Astrocyte (in vitro differentiated cells and primary cell): ENCODE measurements at regions not wholly inside any gene's neighbourhood (a gene's known extent, or its start where the extent isn't known, plus 50 kb on each side); places are given as distances from the start of the nearest gene placed in this dataset.

Source experiments
- DNase-seq: peaks from one replicate; pipeline ENCODE4 v3.0.0-alpha.2; 2010; ENCODE audit warnings: low read depth
- FAIRE-seq: peaks from 2 replicates; lab custom pipeline; 2011; peaks lifted over from hg19 to GRCh38; lab: Jason Lieb, UNC
- H2AFZ ChIP-seq: 2 replicates; pipeline ENCODE4 v1.6.0; 2012; ENCODE audit warnings: low read depth, low read length, inconsistent platforms
- H3K27ac ChIP-seq: 2 replicates; pipeline ENCODE4 v1.5.1; 2011; ENCODE audit warnings: low read depth, low read length, inconsistent platforms
- H3K27me3 ChIP-seq: 2 replicates; pipeline ENCODE4 v1.6.0; 2011; ENCODE audit warnings: low read length, inconsistent platforms; ENCODE audit not compliant: insufficient read depth
- H3K36me3 ChIP-seq: 2 replicates; pipeline ENCODE4 v1.5.1; 2011; ENCODE audit warnings: low read length, inconsistent platforms; ENCODE audit not compliant: insufficient read depth
- H3K4me1 ChIP-seq: 2 replicates; pipeline ENCODE4 v1.5.1; 2011; ENCODE audit warnings: low read length, inconsistent platforms; ENCODE audit not compliant: insufficient read depth
- H3K4me2 ChIP-seq: 2 replicates; pipeline ENCODE4 v1.6.0; 2012; ENCODE audit warnings: low read length, inconsistent platforms
- H3K4me3 ChIP-seq: 2 replicates; pipeline ENCODE4 v1.5.1; 2011; ENCODE audit warnings: low read depth, mild to moderate bottlenecking, low read length, inconsistent platforms; ENCODE audit not compliant: insufficient read depth
- H3K79me2 ChIP-seq: 2 replicates; pipeline ENCODE4 v1.6.0; 2012; ENCODE audit warnings: mild to moderate bottlenecking, low read length, inconsistent platforms; ENCODE audit not compliant: insufficient read depth
- H3K9ac ChIP-seq: 2 replicates; pipeline ENCODE4 v1.6.0; 2012; ENCODE audit warnings: mild to moderate bottlenecking, low read length, inconsistent platforms
- H3K9me3 ChIP-seq: 2 replicates; pipeline ENCODE4 v1.5.1; 2012; ENCODE audit warnings: low read depth, mild to moderate bottlenecking, low read length, inconsistent platforms; ENCODE audit not compliant: insufficient read depth
- H4K20me1 ChIP-seq: 2 replicates; pipeline ENCODE4 v1.6.0; 2012; ENCODE audit warnings: low read length, inconsistent platforms; ENCODE audit not compliant: insufficient read depth
- H3K27ac Mint-ChIP-seq: one replicate; pipeline ENCODE4 v1.8.0; 2021; ENCODE audit warnings: mild to moderate bottlenecking, mixed read lengths; ENCODE audit not compliant: unreplicated experiment
- H3K27me3 Mint-ChIP-seq: one replicate; pipeline ENCODE4 v1.8.0; 2021; ENCODE audit warnings: low read depth, mixed read lengths; ENCODE audit not compliant: unreplicated experiment
- H3K36me3 Mint-ChIP-seq: one replicate; pipeline ENCODE4 v1.8.0; 2021; ENCODE audit warnings: low read depth, mixed read lengths; ENCODE audit not compliant: unreplicated experiment
- H3K4me1 Mint-ChIP-seq: one replicate; pipeline ENCODE4 v1.8.0; 2021; ENCODE audit warnings: low read depth, mixed read lengths; ENCODE audit not compliant: unreplicated experiment
- H3K4me3 Mint-ChIP-seq: one replicate; pipeline ENCODE4 v1.8.0; 2021; ENCODE audit warnings: mild to moderate bottlenecking, moderate library complexity, mixed read lengths; ENCODE audit not compliant: unreplicated experiment
- H3K9me3 Mint-ChIP-seq: one replicate; pipeline ENCODE4 v1.8.0; 2021; ENCODE audit warnings: mild to moderate bottlenecking, mixed read lengths; ENCODE audit not compliant: unreplicated experiment
- EZH2 ChIP-seq: IDR thresholded peaks from 2 replicates; pipeline ENCODE4 v1.6.1; 2012; ENCODE audit warnings: mild to moderate bottlenecking, low read length, inconsistent platforms; ENCODE audit not compliant: insufficient read depth
- TF ChIP-seq, protein P1 (sequence below): IDR thresholded peaks from 2 replicates; pipeline ENCODE4 v1.5.1; 2011; ENCODE audit warnings: low read depth, mild to moderate bottlenecking, inconsistent platforms, low read length, moderate library complexity; ENCODE audit not compliant: insufficient read depth

DNA sequence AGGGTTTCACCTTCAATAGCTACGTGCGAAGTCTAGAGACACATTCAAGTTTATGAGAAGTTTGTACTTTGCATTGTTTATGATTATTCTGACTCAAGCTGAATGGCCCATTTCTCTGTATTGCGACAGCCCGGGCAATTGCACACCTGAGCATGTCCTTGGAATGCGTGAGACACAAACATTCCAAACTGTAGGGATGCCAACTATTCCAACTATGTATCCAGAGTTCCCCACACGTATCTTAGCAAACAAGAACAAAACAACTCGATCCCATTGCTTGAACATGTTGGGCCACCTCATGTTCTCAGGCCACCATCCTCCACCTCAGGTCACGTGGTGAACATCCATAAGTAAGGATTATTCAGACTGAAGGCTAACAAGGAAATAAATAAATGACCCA is 51.4 kb upstream of the EGFR start:
- Mint-ChIP-seq H3K4me1 (peaks cover 5% of the 10 kb centered on the region), H3K4me3 (no peak overlapping the region), H3K27ac (peak overlapping the region; percentile 82), H3K9me3 (peaks cover 2% of the 10 kb centered on the region), H3K36me3 (peaks cover 2% of the 10 kb centered on the region), H3K27me3 (no peaks in the 10 kb centered on the region)
- peaks cover 5% of the 10 kb centered on the region for H3K4me1 ChIP-seq
- H3K27ac ChIP-seq = no peak overlapping the region
- no peak overlapping the region for H2AFZ ChIP-seq
- no peak overlapping the region for H3K9ac ChIP-seq
- no peaks in the 10 kb centered on the region for H3K79me2 ChIP-seq
- DNase-seq (peak; percentile 34), FAIRE-seq (no peak)
- TF ChIP-seq, protein P1, sequence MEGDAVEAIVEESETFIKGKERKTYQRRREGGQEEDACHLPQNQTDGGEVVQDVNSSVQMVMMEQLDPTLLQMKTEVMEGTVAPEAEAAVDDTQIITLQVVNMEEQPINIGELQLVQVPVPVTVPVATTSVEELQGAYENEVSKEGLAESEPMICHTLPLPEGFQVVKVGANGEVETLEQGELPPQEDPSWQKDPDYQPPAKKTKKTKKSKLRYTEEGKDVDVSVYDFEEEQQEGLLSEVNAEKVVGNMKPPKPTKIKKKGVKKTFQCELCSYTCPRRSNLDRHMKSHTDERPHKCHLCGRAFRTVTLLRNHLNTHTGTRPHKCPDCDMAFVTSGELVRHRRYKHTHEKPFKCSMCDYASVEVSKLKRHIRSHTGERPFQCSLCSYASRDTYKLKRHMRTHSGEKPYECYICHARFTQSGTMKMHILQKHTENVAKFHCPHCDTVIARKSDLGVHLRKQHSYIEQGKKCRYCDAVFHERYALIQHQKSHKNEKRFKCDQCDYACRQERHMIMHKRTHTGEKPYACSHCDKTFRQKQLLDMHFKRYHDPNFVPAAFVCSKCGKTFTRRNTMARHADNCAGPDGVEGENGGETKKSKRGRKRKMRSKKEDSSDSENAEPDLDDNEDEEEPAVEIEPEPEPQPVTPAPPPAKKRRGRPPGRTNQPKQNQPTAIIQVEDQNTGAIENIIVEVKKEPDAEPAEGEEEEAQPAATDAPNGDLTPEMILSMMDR = no peak
- TF ChIP-seq EZH2 = no peak
- H3K36me3 ChIP-seq = no peaks in the 10 kb centered on the region
- no peaks in the 10 kb centered on the region for H3K9me3 ChIP-seq
- no peak overlapping the region for H3K4me2 ChIP-seq
- H3K27me3 ChIP-seq = no peaks in the 10 kb centered on the region
- H3K4me3 ChIP-seq = no peak overlapping the region
- no peaks in the 10 kb centered on the region for H4K20me1 ChIP-seq

DNA sequence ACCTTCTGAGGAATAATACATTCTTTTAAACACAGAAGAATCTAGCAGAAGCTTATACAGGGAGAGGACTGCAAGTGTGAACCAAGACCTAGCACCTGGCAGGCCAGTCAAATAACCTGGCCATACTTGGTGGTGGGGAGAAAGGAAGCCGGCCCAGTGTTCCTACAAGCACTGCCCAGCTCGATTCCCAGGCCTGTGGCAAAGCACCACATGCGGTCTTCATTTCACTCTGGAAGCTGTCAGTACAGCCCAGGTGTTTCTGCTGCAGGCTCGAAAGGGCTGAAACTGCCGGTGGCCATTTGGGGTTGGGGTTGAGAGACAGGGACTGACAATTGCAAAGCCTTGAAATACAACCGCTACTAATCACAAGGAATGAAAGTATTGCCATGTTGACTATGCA is 50.8 kb upstream of the EGFR start:
- Histone ChIP-seq H3K9me3 (no peaks in the 10 kb centered on the region), H3K4me3 (no peak overlapping the region), H3K27me3 (no peaks in the 10 kb centered on the region), H3K4me2 (no peak overlapping the region), H3K4me1 (peaks cover 5% of the 10 kb centered on the region), H3K36me3 (no peaks in the 10 kb centered on the region), H3K27ac (no peak overlapping the region), H2AFZ (no peak overlapping the region), H3K79me2 (no peaks in the 10 kb centered on the region), H3K9ac (no peak overlapping the region), H4K20me1 (no peaks in the 10 kb centered on the region)
- H3K4me3 Mint-ChIP-seq = no peak overlapping the region
- peaks cover 3% of the 10 kb centered on the region for H3K9me3 Mint-ChIP-seq
- H3K4me1 Mint-ChIP-seq = peaks cover 5% of the 10 kb centered on the region
- TF ChIP-seq EZH2 = no peak
- TF ChIP-seq, protein P1 = no peak
- DNase-seq (no peak), FAIRE-seq (no peak)
- H3K27ac Mint-ChIP-seq = peak overlapping the region; percentile 58
- H3K27me3 Mint-ChIP-seq = no peaks in the 10 kb centered on the region
- peaks cover 2% of the 10 kb centered on the region for H3K36me3 Mint-ChIP-seq
